Tibial nerve (tissue), 4 donors: ENCODE measurements at regions not wholly inside any gene's neighbourhood (a gene's known extent, or its start where the extent isn't known, plus 50 kb on each side); places are given as distances from the start of the nearest gene placed in this dataset.
A peak's percentile ranks its signal among the peaks of the same experiment; 100 is the strongest.

ENCODE experiments used
- DNase-seq, 2 donors: peaks; one replicate each; pipeline ENCODE4 v3.0.0-alpha.2; 2019; ENCODE audit warnings: low spot score in 2 of 2
- H3K27ac ChIP-seq, 4 donors: fragments of 200-600 bp; sonication (generic) in 3 of 4; one replicate each; pipeline ENCODE4 v1.5.1; 2017 to 2019; ENCODE audit warnings: mild to moderate bottlenecking in 1 of 4
- H3K27me3 ChIP-seq, 2 donors: fragments of 200-600 bp; sonication (generic) in 1 of 2; one replicate each; pipeline versions ENCODE4 v1.5.1 to v1.6.0; 2017 to 2019
- H3K36me3 ChIP-seq, 3 donors: fragments of 200-600 bp; sonication (generic); one replicate each; pipeline ENCODE4 v1.5.1; 2018 to 2019
- H3K4me1 ChIP-seq, 4 donors: fragments of 200-600 bp; sonication (generic) in 3 of 4; one replicate each; pipeline ENCODE4 v1.5.1; 2017 to 2019
- H3K4me3 ChIP-seq, 4 donors: fragments of 200-600 bp; sonication (generic) in 3 of 4; one replicate each; pipeline ENCODE4 v1.5.1; 2017 to 2019; ENCODE audit warnings: mild to moderate bottlenecking in 1 of 4, moderate library complexity in 1 of 4
- H3K9me3 ChIP-seq, 4 donors: fragments of 200-600 bp; sonication (generic) in 3 of 4; one replicate each; pipeline ENCODE4 v1.5.1; 2017 to 2019
- CTCF ChIP-seq, 5 experiments: fragments of 200-600 bp in 3 of 5; fragments of 450-650 bp in 2 of 5; sonication (generic) in 3 of 5; IDR thresholded peaks; one replicate each; pipeline ENCODE4 v1.5.1; 2016 to 2019; ENCODE audit warnings: antibody characterized with exemption in 5 of 5, mild to moderate bottlenecking in 3 of 5, moderate library complexity in 2 of 5
- EP300 ChIP-seq, 2 donors: sonication (generic); formaldehyde crosslinking; IDR thresholded peaks; one replicate each; pipeline ENCODE4 v1.6.1; 2017; ENCODE audit warnings: antibody characterized with exemption in 2 of 2, mild to moderate bottlenecking in 1 of 2
- POLR2A ChIP-seq, 2 donors: fragments of 450-650 bp; IDR thresholded peaks; one replicate each; pipeline ENCODE4 v1.6.1; 2017; ENCODE audit warnings: antibody characterized with exemption in 2 of 2, mild to moderate bottlenecking in 2 of 2, moderate library complexity in 2 of 2
- WGBS, 2 donors: methylation state at CpG; one replicate each; pipeline ENCODE4 v1.1.5; 2018; 5-methylcytosine and 5-hydroxymethylcytosine counted together

GRCh38 chr13:33945477-33945876, 127.5 kb downstream of the RFC3 start:
- H3K27me3 ChIP-seq: no peaks in the 10 kb centered on the region
- TF ChIP-seq POLR2A (IDR thresholded peaks at IDR 0.05): no peak
- TF ChIP-seq CTCF (IDR thresholded peaks at IDR 0.05): no peak
- no peak for TF ChIP-seq EP300 (IDR thresholded peaks at IDR 0.05)
- H3K36me3 ChIP-seq: no peaks in the 10 kb centered on the region
- 93 to 94% methylated on average over 4 of the region's 4 CpGs for WGBS, 2 donors
- no peaks in the 10 kb centered on the region for H3K4me1 ChIP-seq
- no peak overlapping the region for H3K27ac ChIP-seq
- H3K9me3 ChIP-seq: no peaks in the 10 kb centered on the region
- DNase-seq: no peak
- H3K4me3 ChIP-seq: no peak overlapping the region

- no peak for TF ChIP-seq POLR2A (IDR thresholded peaks at IDR 0.05)
- TF ChIP-seq EP300 (IDR thresholded peaks at IDR 0.05): no peak
- no peak for TF ChIP-seq CTCF (IDR thresholded peaks at IDR 0.05)
- Histone ChIP-seq H3K4me1 (no peaks in the 10 kb centered on the region), H3K27ac (peak overlapping the region in 1 of 4 donors; percentile 25), H3K4me3 (no peak overlapping the region), H3K36me3 (no peaks in the 10 kb centered on the region), H3K27me3 (no peaks in the 10 kb centered on the region), H3K9me3 (no peaks in the 10 kb centered on the region)
- DNase-seq: no peak
- 90 to 98% methylated on average over 1 of the region's 1 CpG for whole genome bisulfite sequencing, 2 donors
These were observed 135.3 kb downstream of the RFC3 start for GRCh38 chr13:33953203-33953602.

GRCh38 chr13:33953781-33954180, 135.8 kb downstream of the RFC3 start:
- Histone ChIP-seq H3K27ac (peak overlapping the region in 1 of 4 donors; percentile 25), H3K4me1 (no peaks in the 10 kb centered on the region), H3K9me3 (no peaks in the 10 kb centered on the region), H3K4me3 (no peak overlapping the region), H3K36me3 (no peaks in the 10 kb centered on the region), H3K27me3 (no peaks in the 10 kb centered on the region)
- no peak for TF ChIP-seq EP300 (IDR thresholded peaks at IDR 0.05)
- no peak for TF ChIP-seq CTCF (IDR thresholded peaks at IDR 0.05)
- TF ChIP-seq POLR2A (IDR thresholded peaks at IDR 0.05): no peak
- no peak for DNase-seq
- 93 to 94% methylated on average over 1 of the region's 1 CpG for WGBS, 2 donors

- Histone ChIP-seq H3K27ac (no peak overlapping the region), H3K4me1 (no peaks in the 10 kb centered on the region), H3K36me3 (no peaks in the 10 kb centered on the region), H3K27me3 (no peaks in the 10 kb centered on the region), H3K9me3 (no peaks in the 10 kb centered on the region), H3K4me3 (no peak overlapping the region)
- DNase-seq: no peak
- TF ChIP-seq POLR2A (IDR thresholded peaks at IDR 0.05): no peak
- no peak for TF ChIP-seq CTCF (IDR thresholded peaks at IDR 0.05)
- no peak for TF ChIP-seq EP300 (IDR thresholded peaks at IDR 0.05)
- WGBS, 2 donors: 55 to 66% methylated on average over 2 of the region's 2 CpGs
These were observed 138.4 kb downstream of the RFC3 start for GRCh38 chr13:33956346-33956745.

- no peaks in the 10 kb centered on the region for H3K27me3 ChIP-seq
- H3K4me1 ChIP-seq: no peaks in the 10 kb centered on the region
- H3K27ac ChIP-seq: no peak overlapping the region
- no peak overlapping the region for H3K4me3 ChIP-seq
- H3K36me3 ChIP-seq: no peaks in the 10 kb centered on the region
- H3K9me3 ChIP-seq: no peaks in the 10 kb centered on the region
- no peak for TF ChIP-seq CTCF (IDR thresholded peaks at IDR 0.05)
- TF ChIP-seq EP300 (IDR thresholded peaks at IDR 0.05): no peak
- TF ChIP-seq POLR2A (IDR thresholded peaks at IDR 0.05): no peak
- 64 to 66% methylated on average over 5 of the region's 5 CpGs for WGBS, 2 donors
- no peak for DNase-seq
These were observed 139.6 kb downstream of the RFC3 start for GRCh38 chr13:33957497-33957905.
